Adrenal gland (tissue), 9 donors: ENCODE measurements at regions not wholly inside any gene's neighbourhood (a gene's known extent, or its start where the extent isn't known, plus 50 kb on each side); places are given as distances from the start of the nearest gene placed in this dataset.
A peak's percentile ranks its signal among the peaks of the same experiment; 100 is the strongest.

Experiments used
- DNase-seq, 7 donors: peaks; one replicate each; pipeline ENCODE4 v3.0.0-alpha.2; 2019 to 2020
- H3K27ac ChIP-seq, 5 donors: fragments of 200-600 bp; sonication (generic) in 4 of 5; 1 replicate in 3 of 5; 2 replicates in 2 of 5; pipeline versions ENCODE4 v1.5.1 to v1.8.0; 2016 to 2020; ENCODE audit warnings: mild to moderate bottlenecking in 1 of 5
- H3K27me3 ChIP-seq: fragments of 200-600 bp; 2 replicates; pipeline ENCODE4 v1.8.0; 2021
- H3K36me3 ChIP-seq, 2 donors: fragments of 200-600 bp; replicated peaks in 1 of 2; 1 replicate in 1 of 2; 2 replicates in 1 of 2; pipeline versions ENCODE4 v1.5.1 to v1.8.0; 2018 to 2022
- H3K4me1 ChIP-seq, 2 donors: fragments of 200-600 bp; replicated peaks in 1 of 2; 1 replicate in 1 of 2; 2 replicates in 1 of 2; pipeline versions ENCODE4 v1.5.1 to v1.8.0; 2018 to 2021
- H3K4me3 ChIP-seq, 4 donors: fragments of 200-600 bp; sonication (generic) in 3 of 4; one replicate each; pipeline ENCODE4 v1.5.1; 2016 to 2018
- H3K9me3 ChIP-seq, 3 donors: fragments of 200-600 bp; sonication (generic) in 1 of 3; replicated peaks in 1 of 3; 1 replicate in 2 of 3; 2 replicates in 1 of 3; pipeline versions ENCODE4 v1.5.1 to v1.8.0; 2016 to 2021
- CTCF ChIP-seq, 6 experiments: fragments of 450-650 bp in 4 of 6; fragments of 200-600 bp in 2 of 6; sonication (generic) in 1 of 6; IDR thresholded peaks; 1 replicate in 5 of 6; 2 replicates in 1 of 6; pipeline versions ENCODE4 v1.5.1 to v1.8.0; 2016 to 2021; ENCODE audit warnings: antibody characterized with exemption in 6 of 6, mild to moderate bottlenecking in 2 of 6, moderate library complexity in 1 of 6
- POLR2A ChIP-seq, 2 donors: fragments of 450-650 bp; IDR thresholded peaks; one replicate each; pipeline ENCODE4 v1.6.1; 2017; ENCODE audit warnings: antibody characterized with exemption in 2 of 2, mild to moderate bottlenecking in 2 of 2, moderate library complexity in 1 of 2
- WGBS, 4 donors: extraction: QIAGEN DNeasy Blood & Tissue Kit in 2 of 4; methylation state at CpG; one replicate each; pipeline versions ENCODE4 v1.1.5 to v1.1.7; 2013 to 2017; 5-methylcytosine and 5-hydroxymethylcytosine counted together
- intact Hi-C, 2 donors: fragments of 100-400 bp; cut with DNase I; formaldehyde crosslinking; loops; one replicate each; pipeline versions ENCODE4 v1.14.1 to v1.15.0; 2022 to 2023
- donor health status: healthy with polysubstance abuse.
- donor health status: Bipolar disorder and iron deficiency.
- donor health status: DM: yes; HTN: yes; CAD: no.
- donor health status: DM: no; HTN: no; CAD: no.
- donor health status: DM: no; HTN: no; CAD: no.

GRCh38 chr1:59071289-59071688 lies 225.6 kb upstream of the FGGY start:
- no peaks in the 10 kb centered on the region for H3K27me3 ChIP-seq
- no peak for TF ChIP-seq POLR2A (IDR thresholded peaks at IDR 0.05)
- no peak for TF ChIP-seq CTCF (IDR thresholded peaks at IDR 0.05)
- H3K27ac ChIP-seq = no peak overlapping the region
- DNase-seq = no peak
- H3K36me3 ChIP-seq = no peaks in the 10 kb centered on the region
- no peak overlapping the region for H3K4me3 ChIP-seq
- H3K4me1 ChIP-seq = no peaks in the 10 kb centered on the region
- 73 to 82% (median 77%) methylated on average over 5 of the region's 5 CpGs for whole genome bisulfite sequencing, 4 donors
- intact Hi-C loops = no loop called here
- H3K9me3 ChIP-seq = no peaks in the 10 kb centered on the region

GRCh38 chr1:59071876-59072582 lies 224.9 kb upstream of the FGGY start:
- intact Hi-C loops = no loop called here
- H3K9me3 ChIP-seq = no peaks in the 10 kb centered on the region
- no peak overlapping the region for H3K27ac ChIP-seq
- no peaks in the 10 kb centered on the region for H3K27me3 ChIP-seq
- no peak overlapping the region for H3K4me3 ChIP-seq
- WGBS, 4 donors = 58 to 75% (median 64%) methylated on average over 5 of the region's 5 CpGs
- DNase-seq = no peak
- no peaks in the 10 kb centered on the region for H3K36me3 ChIP-seq
- no peak for TF ChIP-seq POLR2A (IDR thresholded peaks at IDR 0.05)
- no peak for TF ChIP-seq CTCF (IDR thresholded peaks at IDR 0.05)
- H3K4me1 ChIP-seq = no peaks in the 10 kb centered on the region

GRCh38 chr1:59072583-59072947 lies 224.3 kb upstream of the FGGY start:
- H3K4me1 ChIP-seq = no peaks in the 10 kb centered on the region
- TF ChIP-seq POLR2A (IDR thresholded peaks at IDR 0.05) (no peak), CTCF (IDR thresholded peaks at IDR 0.05) (no peak)
- H3K4me3 ChIP-seq = no peak overlapping the region
- no peaks in the 10 kb centered on the region for H3K36me3 ChIP-seq
- intact Hi-C loops = no loop called here
- no peak overlapping the region for H3K27ac ChIP-seq
- peak in 1 of 7 donors; percentile 12 for DNase-seq
- H3K9me3 ChIP-seq = no peaks in the 10 kb centered on the region
- WGBS, 4 donors = 78 to 91% (median 81%) methylated on average over 5 of the region's 5 CpGs
- H3K27me3 ChIP-seq = no peaks in the 10 kb centered on the region

- Histone ChIP-seq H3K27ac (no peak overlapping the region), H3K4me3 (no peak overlapping the region), H3K9me3 (no peaks in the 10 kb centered on the region), H3K4me1 (peaks cover 0 to 1% of the 10 kb centered on the region in 2 donors), H3K27me3 (no peaks in the 10 kb centered on the region), H3K36me3 (no peaks in the 10 kb centered on the region)
- intact Hi-C loops = no loop called here
- WGBS, 4 donors = 52 to 90% (median 65%) methylated on average over 3 of the region's 3 CpGs
- DNase-seq = no peak
- no peak for TF ChIP-seq CTCF (IDR thresholded peaks at IDR 0.05)
- TF ChIP-seq POLR2A (IDR thresholded peaks at IDR 0.05) = no peak
Observed at GRCh38 chr1:59074598-59074997, 222.3 kb upstream of the FGGY start.
